ENCODE measurements at regions not wholly inside any gene's neighbourhood (a gene's known extent, or its start where the extent isn't known, plus 50 kb on each side); places are given as distances from the start of the nearest gene placed in this dataset.
"Not testable (repeated sequence)": the region's sequence is repeated elsewhere in the genome, so short reads cannot be mapped to it uniquely, and the experiment has no call there.

DNA sequence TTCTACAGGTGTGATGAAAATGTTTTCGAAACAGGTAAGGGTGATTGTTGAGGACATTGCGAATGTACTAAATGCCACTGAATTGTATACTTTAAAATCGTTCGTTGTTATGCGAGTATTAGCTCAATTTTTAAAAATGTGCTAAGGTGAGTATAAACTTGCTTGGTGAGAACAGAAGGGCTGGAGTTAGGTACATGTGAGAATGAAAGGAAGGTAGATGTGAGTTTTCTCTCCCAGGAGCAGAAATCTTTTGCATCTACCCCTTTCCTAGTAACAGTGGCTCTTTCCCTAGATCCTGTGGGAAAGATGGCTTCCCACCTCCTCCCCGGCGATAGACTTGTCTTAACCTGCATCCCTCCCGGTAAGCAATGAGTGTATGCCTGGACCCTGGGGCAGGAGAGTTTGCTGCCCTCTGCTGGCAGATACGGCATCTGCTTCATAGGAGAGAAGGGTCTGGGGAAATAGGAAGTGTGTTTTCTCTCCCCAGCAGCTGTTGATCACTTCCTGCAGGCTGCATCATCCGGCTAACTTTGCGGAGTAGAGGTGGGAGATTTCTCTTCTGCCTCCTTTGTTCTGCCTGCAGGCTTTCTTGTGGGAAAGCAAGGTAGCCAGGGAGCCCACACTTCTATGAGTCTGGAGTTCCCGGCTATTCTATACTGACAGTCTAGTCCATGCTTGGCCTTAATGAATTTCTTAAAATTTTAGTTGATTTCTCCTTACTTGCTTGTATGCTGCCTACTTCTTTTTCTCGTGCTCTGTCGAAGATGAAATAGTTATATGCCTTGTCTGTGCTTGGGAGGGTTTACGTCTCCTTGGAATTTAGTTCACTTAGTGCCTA lies 373.3 kb upstream of the SEMA6A start:
- H3K4me3 ChIP-seq (ENCODE audit: low read depth, low read length) = no peak overlapping the region
- TF ChIP-seq, protein P1, sequence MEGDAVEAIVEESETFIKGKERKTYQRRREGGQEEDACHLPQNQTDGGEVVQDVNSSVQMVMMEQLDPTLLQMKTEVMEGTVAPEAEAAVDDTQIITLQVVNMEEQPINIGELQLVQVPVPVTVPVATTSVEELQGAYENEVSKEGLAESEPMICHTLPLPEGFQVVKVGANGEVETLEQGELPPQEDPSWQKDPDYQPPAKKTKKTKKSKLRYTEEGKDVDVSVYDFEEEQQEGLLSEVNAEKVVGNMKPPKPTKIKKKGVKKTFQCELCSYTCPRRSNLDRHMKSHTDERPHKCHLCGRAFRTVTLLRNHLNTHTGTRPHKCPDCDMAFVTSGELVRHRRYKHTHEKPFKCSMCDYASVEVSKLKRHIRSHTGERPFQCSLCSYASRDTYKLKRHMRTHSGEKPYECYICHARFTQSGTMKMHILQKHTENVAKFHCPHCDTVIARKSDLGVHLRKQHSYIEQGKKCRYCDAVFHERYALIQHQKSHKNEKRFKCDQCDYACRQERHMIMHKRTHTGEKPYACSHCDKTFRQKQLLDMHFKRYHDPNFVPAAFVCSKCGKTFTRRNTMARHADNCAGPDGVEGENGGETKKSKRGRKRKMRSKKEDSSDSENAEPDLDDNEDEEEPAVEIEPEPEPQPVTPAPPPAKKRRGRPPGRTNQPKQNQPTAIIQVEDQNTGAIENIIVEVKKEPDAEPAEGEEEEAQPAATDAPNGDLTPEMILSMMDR (IDR thresholded peaks at IDR 0.05; ENCODE audit: low read depth, low read length) = no peak

DNA sequence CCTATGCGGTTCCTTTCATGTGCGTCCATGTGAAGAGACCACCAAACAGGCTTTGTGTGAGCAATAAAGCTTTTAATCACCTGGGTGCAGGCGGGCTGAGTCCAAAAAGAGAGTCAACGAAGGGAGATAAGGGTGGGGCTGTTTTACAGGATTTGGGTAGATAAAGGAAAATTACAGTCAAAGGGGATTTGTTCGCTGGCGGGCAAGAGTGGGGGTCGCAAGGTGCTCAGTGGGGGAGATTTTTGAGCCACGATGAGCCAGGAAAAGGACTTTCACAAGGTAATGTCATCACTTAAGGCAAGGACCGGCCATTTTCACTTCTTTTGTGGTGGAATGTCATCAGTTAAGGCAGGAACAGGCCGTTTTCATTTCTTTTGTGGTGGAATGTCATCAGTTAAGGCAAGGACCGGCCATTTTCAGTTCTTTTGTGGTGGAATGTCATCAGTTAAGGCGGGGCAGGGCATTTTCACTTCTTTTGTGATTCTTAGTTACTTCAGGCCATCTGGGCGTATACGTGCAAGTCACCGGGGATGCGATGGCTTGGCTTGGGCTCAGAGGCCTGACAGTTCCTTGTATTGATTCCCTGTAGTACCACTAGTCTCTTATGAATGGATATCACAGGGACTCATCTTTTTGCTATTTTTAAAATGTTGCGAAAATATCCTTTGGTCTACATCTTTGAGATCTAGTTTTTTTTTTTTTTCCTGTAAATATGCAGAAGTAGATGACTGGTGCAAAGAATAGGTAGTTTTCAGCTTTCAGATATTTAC lies 371.2 kb upstream of the SEMA6A start:
- H3K4me3 ChIP-seq (ENCODE audit: low read depth, low read length) = not testable (repeated sequence)

DNA sequence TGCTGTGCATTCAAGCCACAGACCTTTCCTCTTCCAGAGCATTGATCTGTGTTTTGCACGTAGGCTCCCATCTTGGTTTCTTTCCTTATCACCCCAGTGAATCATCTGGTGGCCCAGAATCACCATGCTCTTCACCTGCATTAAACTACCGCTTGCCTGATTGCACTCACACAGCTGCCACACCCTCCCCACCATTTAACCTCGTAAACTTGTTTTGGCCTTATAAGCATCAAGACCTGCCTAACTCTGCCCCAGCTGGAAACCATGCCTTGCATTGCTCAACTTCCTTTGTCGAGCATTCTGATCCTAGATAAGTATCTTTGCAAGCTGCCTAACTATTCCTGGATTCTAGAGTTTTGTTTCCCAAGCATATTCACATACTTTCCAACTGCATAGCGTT lies 369.6 kb upstream of the SEMA6A start:
- H3K4me3 ChIP-seq (ENCODE audit: low read depth, low read length) = no peak overlapping the region
- TF ChIP-seq, protein P1 (IDR thresholded peaks at IDR 0.05; ENCODE audit: low read depth, low read length) = no peak

DNA sequence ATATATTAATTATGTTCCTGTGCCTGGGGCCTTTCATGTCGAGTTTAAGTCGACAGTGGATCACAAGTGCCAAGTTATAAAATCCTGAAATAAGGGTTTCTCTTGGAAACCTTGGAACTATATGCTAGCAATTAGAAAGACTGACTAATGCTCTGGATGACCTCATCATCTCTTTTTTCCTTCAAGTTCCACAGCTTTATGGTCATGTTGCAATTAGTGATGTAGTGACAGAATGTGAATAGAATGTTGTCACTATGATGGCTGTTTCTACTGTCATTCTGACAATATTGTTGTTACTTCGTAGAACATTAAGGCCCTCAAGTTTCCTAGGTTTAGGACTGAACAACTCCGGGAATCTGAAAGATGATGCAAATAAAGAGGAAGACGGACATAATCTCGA lies 368.0 kb upstream of the SEMA6A start:
- no peak overlapping the region for H3K4me3 ChIP-seq (ENCODE audit: low read depth, low read length)
- TF ChIP-seq, protein P1 (IDR thresholded peaks at IDR 0.05; ENCODE audit: low read depth, low read length) = no peak

DNA sequence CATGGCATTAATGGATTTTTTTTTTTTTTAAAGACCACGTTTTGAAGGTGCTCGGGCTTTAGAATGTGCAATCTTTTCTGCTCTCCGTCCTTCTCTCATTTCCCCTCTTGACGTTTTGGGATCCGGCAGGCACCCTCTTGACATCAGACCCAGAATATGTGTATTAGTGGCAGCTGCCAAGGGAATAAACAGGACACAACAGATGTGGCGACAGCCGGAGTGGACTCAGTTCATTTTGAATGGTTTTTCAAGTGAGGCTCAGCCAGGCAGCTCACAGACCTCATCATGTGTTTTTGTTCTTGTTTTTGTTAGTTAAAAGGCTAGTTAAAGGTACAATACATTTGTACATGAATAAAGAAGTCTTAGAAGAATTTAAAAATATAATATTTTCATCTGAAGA lies 365.0 kb upstream of the SEMA6A start:
- TF ChIP-seq, protein P1 (IDR thresholded peaks at IDR 0.05; ENCODE audit: low read depth, low read length) = no peak

DNA sequence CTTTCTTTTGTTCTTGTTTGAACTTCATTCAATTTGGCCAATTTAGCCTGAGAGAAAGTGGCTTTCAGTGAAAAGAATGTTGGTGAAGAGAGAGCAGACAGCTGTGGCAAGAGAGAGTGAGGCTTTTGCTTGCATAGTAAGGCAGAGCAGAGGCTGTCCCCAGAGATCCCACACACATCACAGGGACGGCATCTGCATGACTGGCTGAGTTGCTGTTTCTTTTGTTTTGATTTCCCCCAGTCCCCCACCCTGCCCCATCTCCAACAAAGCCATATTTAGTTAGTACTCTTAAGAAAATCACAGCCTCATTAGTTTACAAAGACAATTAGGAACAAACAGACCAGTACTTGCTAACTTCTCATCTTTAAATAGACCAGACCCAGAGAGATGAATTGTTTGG lies 363.9 kb upstream of the SEMA6A start:
- TF ChIP-seq, protein P1 (IDR thresholded peaks at IDR 0.05; ENCODE audit: low read depth, low read length) = no peak
- no peak overlapping the region for H3K4me3 ChIP-seq (ENCODE audit: low read depth, low read length)

More for the DNA sequence above, 365.0 kb upstream of the SEMA6A start:
- no peak overlapping the region for H3K4me3 ChIP-seq (ENCODE audit: low read depth, low read length)

DNA sequence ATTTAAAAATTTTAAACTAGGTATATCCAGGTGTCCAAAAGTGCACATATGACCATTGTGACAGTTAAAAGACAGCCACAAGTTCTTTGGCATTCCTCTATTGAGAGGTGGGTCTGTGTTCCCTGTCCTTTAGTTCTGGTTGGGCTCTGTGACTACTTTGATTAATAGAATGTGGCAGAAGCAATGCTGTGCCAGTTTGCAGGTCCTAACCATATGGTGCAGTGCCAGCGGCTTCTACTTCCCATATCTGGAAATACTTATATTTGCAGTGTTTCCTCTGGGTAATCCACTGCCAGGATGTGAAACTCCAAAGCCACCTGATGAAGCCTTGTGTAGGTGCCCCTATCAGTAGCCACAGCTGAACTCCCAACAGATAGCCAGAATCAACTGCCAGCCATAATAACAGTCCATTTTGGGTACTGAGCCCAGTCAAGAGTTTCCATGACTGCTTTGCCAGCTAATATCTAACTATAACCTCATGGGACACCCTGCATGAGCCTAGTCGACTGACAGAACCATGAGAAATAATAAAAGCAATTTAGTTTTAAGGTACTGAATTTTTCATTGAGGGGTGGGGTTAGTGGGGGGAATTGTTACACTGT lies 361.0 kb upstream of the SEMA6A start:
- no peak overlapping the region for H3K4me3 ChIP-seq (ENCODE audit: low read depth, low read length)
- TF ChIP-seq, protein P1 (IDR thresholded peaks at IDR 0.05; ENCODE audit: low read depth, low read length) = no peak

Data from WI38 (cell line).